ENCODE measurements at regions not wholly inside any gene's neighbourhood (a gene's known extent, or its start where the extent isn't known, plus 50 kb on each side); places are given as distances from the start of the nearest gene placed in this dataset.

- TF ChIP-seq CTCF (IDR thresholded peaks at IDR 0.05) = no peak
- no peak for TF ChIP-seq ZFX (IDR thresholded peaks at IDR 0.05; ENCODE audit: borderline replicate concordance)
Measured at GRCh38 chr4:160283081-160283480, 1180.2 kb downstream of the RAPGEF2 start.

All from 22Rv1 (cell line).